ENCODE measurements at regions not wholly inside any gene's neighbourhood (a gene's known extent, or its start where the extent isn't known, plus 50 kb on each side); places are given as distances from the start of the nearest gene placed in this dataset.
A peak's percentile ranks its signal among the peaks of the same experiment; 100 is the strongest.

DNA sequence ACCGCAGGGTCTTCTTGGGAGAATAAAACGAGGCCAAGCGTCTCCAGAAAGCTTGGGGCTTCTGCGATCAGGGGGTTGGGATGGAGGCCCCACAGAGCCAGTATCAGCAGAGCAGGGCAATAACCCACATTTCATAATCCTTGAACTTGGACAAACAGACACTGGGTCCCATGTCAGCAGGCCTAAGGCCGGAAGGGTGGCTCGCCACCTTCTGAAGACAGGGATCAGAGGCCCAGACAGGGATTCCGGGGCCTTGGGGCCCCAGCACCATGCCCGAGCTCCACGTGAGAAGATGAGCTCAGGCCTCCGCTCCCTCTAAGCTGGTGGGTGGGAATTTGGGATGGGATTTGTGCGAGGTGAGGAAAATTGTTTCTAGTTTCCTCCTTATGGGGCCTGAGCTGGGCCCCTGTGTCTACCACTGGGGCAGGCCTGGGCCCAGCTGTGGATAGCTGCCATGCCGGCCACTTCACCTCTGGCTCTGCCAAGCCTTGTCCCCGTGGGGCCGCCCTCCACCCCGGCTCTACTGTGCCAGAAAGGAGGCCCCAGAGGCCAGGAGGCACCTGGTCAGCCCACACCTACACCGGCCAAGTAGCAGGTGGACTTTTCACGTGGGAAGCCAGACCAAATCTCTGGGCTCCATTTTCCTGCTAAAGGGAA lies 67.2 kb upstream of the DLK1 start:
- DNase-seq (ENCODE audit: low read depth) (no peak), FAIRE-seq (no peak)
- H3K36me3 ChIP-seq (ENCODE audit: control insufficient read depth, insufficient read depth, low read length), result no peaks in the 10 kb centered on the region
- TF ChIP-seq, protein P1, sequence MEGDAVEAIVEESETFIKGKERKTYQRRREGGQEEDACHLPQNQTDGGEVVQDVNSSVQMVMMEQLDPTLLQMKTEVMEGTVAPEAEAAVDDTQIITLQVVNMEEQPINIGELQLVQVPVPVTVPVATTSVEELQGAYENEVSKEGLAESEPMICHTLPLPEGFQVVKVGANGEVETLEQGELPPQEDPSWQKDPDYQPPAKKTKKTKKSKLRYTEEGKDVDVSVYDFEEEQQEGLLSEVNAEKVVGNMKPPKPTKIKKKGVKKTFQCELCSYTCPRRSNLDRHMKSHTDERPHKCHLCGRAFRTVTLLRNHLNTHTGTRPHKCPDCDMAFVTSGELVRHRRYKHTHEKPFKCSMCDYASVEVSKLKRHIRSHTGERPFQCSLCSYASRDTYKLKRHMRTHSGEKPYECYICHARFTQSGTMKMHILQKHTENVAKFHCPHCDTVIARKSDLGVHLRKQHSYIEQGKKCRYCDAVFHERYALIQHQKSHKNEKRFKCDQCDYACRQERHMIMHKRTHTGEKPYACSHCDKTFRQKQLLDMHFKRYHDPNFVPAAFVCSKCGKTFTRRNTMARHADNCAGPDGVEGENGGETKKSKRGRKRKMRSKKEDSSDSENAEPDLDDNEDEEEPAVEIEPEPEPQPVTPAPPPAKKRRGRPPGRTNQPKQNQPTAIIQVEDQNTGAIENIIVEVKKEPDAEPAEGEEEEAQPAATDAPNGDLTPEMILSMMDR (IDR thresholded peaks at IDR 0.05; ENCODE audit: insufficient read depth, low read length, severe bottlenecking), result no peak
- H3K27me3 ChIP-seq (ENCODE audit: control insufficient read depth, insufficient read depth, low read length), result peaks cover 6% of the 10 kb centered on the region
- H3K4me3 ChIP-seq (ENCODE audit: low read depth, low read length), result no peak overlapping the region

- no peak overlapping the region for H3K4me3 ChIP-seq (ENCODE audit: low read depth, low read length)
- H3K27me3 ChIP-seq (ENCODE audit: control insufficient read depth, insufficient read depth, low read length), result peaks cover 6% of the 10 kb centered on the region
- H3K36me3 ChIP-seq (ENCODE audit: control insufficient read depth, insufficient read depth, low read length), result no peaks in the 10 kb centered on the region
- DNase-seq (ENCODE audit: low read depth) (no peak), FAIRE-seq (no peak)
- TF ChIP-seq, protein P1 (IDR thresholded peaks at IDR 0.05; ENCODE audit: insufficient read depth, low read length, severe bottlenecking), result no peak
These were observed 66.2 kb upstream of the DLK1 start for GRCh38 chr14:100660498-100660881.

DNA sequence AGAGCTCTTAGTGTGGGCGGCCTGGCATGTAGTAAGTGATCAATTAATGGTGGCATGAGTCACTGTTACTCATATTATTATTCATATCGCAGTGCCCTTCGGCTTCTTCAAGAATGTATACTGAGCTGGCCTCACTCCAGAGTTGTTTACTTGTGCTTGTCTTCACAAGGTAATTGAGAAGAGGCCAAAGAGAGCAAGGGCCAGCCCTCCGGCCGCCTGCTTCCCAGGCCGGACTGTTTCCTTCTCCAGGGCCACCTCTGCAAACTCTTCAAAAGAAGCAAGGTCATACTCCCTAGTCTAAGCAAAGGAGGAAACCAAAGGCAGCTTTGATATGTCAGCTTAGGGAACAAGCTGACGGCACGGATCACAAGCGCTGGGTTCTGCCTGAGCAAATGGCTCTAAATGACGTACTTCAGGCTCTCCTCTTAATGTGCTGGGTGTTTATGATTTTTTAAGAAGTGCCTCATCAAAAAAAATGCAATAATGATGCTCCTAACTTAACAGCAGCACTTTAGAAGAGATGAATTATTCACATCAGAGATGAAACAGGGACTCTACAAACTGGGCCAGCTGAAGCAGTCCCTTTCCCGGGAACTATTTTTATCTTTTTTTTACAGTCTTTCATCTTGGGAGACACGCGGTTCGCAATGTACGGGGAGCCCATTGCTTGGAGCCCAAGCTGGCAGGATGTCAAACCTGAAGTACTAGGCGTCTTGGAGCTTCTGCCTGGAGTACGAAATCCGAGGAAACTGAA lies 65.6 kb upstream of the DLK1 start:
- TF ChIP-seq, protein P1 (IDR thresholded peaks at IDR 0.05; ENCODE audit: insufficient read depth, low read length, severe bottlenecking), result no peak
- no peak for FAIRE-seq
- H3K4me3 ChIP-seq (ENCODE audit: low read depth, low read length), result no peak overlapping the region
- peaks cover 7% of the 10 kb centered on the region for H3K27me3 ChIP-seq (ENCODE audit: control insufficient read depth, insufficient read depth, low read length)
- no peaks in the 10 kb centered on the region for H3K36me3 ChIP-seq (ENCODE audit: control insufficient read depth, insufficient read depth, low read length)
- peak; percentile 81 for DNase-seq (ENCODE audit: low read depth)

DNA sequence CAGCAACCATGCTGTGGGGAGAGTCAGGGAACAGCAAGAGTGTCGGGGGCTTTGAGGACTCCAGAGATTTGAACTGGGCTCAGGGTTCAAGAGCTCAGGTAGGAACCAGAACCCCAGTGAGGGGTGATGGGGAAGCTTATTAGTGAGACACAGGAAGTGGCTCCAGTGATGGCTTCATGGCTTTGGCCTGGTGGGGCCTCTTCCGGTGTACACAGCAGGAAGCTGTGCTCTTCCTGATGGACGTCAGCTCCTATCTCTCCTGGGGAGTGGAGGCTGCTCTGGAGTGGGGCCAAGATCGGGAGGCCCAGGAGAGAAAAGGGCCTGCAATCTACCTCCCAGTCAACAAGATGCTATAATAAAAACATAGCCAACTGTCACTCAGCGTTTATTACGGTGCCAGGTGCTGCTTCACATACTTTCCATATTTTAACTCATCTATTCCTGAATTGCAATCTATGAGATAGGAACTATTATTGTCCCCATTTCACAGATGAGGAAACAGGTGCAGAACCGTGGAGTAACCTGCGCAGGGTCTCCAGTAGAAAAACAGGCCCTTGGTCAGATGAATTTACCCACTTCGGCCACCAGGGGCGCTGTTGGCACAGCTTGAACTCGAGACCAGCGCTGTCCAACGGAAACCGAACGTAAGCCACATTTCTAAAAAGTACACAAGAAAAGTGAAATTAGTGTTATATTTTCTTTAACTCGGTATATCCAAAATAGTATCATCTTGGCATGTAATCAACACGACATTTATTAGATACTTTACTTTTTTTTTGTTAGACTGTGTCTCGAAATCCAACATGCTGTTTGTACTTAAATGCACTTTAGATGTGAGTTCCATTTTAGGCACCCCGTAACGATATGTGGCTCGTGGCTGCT lies 63.6 kb upstream of the DLK1 start:
- Histone ChIP-seq H3K4me3 (ENCODE audit: low read depth, low read length) (no peak overlapping the region), H3K36me3 (ENCODE audit: control insufficient read depth, insufficient read depth, low read length) (no peaks in the 10 kb centered on the region), H3K27me3 (ENCODE audit: control insufficient read depth, insufficient read depth, low read length) (peaks cover 13% of the 10 kb centered on the region)
- peak; percentile 39 for DNase-seq (ENCODE audit: low read depth)
- FAIRE-seq, result peak; percentile 28
- TF ChIP-seq, protein P1 (IDR thresholded peaks at IDR 0.05; ENCODE audit: insufficient read depth, low read length, severe bottlenecking), result peak; percentile 83

- no peaks in the 10 kb centered on the region for H3K36me3 ChIP-seq (ENCODE audit: control insufficient read depth, insufficient read depth, low read length)
- TF ChIP-seq, protein P1 (IDR thresholded peaks at IDR 0.05; ENCODE audit: insufficient read depth, low read length, severe bottlenecking), result no peak
- H3K27me3 ChIP-seq (ENCODE audit: control insufficient read depth, insufficient read depth, low read length), result peaks cover 19% of the 10 kb centered on the region
- no peak for DNase-seq (ENCODE audit: low read depth)
- no peak overlapping the region for H3K4me3 ChIP-seq (ENCODE audit: low read depth, low read length)
- no peak for FAIRE-seq
These were observed 63.0 kb upstream of the DLK1 start for GRCh38 chr14:100663761-100664052.

Measured in bronchial epithelial cell (primary cell).